HG03432 (cell line): ENCODE measurements at regions not wholly inside any gene's neighbourhood (a gene's known extent, or its start where the extent isn't known, plus 50 kb on each side); places are given as distances from the start of the nearest gene placed in this dataset.

Experiments used
- ATAC-seq: cut with Tn5 transposase; IDR thresholded peaks from one replicate; pipeline ENCODE4 v1.9.1; 2021; ENCODE audit warnings: mild to moderate bottlenecking, moderate library complexity; ENCODE audit not compliant: unreplicated experiment

DNA sequence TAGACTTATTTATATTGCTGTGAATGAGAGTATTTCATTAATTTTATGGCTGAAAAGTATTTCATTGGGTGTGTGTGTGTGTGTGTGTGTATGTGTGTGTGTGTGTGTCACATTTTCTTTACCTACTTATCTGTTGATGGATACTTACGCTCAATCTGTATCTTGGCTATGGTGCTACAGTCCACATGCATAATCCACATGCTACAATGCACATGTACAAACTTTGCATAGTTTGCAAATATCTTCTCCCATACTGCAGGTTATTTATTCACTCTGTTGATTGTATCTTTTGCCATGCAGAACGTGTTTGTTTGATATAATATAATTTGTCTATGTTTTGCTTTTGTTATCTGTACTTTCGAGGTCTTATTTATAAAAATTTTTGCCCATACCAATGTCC lies 167.8 kb downstream of the RAB28 start:
- ATAC-seq, result no peak

DNA sequence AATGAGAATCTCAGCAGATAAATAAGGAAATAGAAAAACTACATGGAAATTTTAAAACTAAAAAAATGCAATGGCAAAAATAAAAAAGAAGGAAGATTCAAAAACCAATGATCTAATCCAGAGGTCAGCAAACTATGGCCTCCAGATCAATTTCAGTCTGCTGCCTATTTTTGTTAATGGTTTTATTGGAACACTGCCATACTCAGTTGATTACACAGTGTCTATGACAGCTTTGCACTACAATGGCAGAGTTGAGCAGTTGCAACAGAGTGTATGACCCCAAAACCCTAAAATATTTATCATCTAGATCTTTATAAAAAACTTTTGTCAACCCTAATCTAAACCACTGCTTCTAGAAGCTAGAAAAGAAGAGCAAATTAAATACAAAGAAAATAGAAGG lies 170.3 kb downstream of the RAB28 start:
- ATAC-seq, result no peak

DNA sequence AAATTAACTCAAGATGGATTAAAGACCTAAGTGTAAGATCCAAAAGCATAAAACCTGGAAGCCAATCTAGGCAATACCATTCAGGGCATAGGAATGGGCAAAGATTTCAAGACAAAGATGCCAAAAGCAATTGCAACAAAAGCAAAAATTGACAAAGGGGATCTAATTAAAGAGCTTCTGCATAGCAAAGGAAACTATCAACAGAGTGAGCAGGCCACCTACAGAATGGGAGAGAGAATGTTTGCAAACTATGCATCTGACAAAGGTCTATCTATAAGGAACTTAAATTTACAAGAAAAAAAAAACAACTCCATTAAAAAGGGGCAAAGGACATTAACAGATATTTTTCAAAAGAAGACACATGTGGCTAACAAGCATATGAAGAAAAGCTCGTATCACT lies 171.9 kb downstream of the RAB28 start:
- no peak for ATAC-seq

DNA sequence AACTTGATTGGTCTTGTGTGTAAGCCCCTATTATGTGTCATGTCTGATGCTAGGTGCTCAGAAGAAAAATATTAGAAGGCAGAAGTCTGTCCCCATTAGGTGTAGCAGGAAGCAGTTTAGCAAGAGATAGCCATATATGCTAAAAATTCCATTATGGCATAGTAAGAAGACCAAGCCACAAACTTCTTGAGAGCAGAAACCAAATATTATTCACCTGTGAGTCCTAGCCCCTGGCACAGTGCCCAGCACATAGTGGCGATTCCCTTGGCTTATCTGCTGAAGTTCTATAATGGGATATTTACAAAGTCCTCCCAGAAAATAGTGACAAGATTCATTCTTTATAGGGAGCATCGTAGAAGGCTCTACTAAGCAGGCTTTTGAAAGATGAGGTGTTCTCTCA lies 174.4 kb downstream of the RAB28 start:
- no peak for ATAC-seq

DNA sequence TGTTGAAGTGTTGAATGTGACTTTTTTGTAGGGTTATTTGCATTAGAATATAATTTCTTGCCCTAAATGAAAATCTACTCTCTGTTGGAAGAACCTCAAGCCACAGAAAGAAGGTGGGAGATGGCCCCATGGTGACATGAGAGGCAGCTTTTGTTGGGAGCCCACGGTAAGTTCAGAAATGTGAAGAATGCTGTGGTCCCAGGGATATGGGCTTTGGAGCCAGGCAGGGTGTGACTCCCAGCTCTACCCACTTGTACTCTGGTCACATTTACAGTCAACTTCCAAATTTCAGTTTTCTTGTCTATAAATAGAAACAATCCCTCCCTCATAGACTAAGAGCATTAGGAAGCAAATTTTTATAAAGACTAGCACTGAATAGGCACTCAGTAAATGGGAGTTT lies 177.8 kb downstream of the RAB28 start:
- no peak for ATAC-seq

DNA sequence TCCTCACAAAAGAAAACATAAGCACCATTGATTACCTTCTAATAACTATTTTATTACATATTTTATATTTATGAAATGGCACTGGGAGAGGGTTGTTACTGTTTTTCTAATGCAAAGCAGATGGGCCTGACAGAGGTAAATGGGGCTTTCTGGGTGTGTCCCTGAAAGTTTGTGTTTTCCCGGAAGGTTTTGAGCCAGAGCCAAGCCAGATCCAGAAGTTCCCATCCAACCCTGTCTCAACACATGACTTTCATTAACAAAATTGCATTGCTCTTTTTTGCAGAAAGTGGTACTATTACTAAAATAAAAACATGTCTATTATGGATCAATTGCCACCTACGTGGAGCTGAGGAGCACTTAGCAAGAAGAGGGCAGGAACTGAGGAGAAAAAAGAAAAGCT lies 181.3 kb downstream of the RAB28 start:
- ATAC-seq, result no peak

DNA sequence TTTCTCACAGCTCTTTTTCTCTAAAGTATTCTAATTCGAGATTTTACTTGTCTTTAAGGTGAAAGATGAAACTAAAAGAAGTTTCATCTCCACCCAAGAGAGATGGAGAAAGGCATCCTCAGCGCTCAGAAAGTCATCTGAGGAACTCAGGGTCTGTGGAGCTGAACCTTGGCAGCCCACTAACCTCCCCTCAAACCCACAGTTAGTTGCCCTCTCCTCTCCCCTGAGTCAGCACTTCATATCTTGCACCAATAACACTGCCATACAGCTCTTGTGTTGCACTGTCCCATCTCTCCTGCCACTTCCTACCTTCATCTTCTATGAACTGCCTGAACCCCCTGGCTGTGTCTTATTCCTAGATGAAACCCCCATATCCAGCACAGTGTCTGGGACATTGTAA lies 184.8 kb downstream of the RAB28 start:
- ATAC-seq, result no peak

DNA sequence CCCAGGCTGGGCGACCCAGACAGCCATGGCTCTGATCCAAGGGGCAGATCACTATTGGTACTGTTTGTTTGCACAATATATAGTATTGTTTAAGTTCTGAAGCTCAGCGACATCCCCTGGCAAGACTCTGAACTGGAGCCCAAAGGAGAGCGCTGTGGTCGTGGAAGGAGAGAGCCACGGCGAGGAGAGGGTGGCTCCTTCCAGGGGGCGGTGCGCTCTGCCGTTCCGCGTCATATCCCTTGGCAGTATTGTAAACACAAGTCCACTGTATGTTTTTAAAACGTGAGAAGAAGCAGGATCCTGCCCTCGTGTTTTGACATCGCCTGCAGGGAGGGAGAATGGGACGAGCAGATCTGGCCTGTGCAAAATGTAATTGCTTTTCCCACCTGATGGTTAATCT lies 185.5 kb downstream of the RAB28 start:
- no peak for ATAC-seq

DNA sequence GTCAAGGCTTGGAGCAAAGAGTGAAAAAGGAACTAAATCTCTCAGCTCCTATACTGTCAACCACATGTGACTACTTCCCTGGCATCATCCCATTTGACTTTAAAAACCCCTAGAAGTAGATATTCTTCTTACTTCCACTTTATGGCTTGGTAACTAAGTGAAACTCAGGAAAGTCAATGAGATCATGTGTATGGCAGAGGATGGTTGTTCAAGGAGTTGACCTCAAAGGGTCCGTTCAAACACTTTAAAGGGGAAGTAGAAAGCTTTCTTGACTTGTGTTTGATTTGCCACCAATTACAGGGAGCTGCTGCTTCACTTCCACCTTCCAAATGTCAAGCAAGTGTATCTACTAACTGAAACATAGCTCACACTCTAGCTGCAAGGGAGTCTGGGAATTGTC lies 187.2 kb downstream of the RAB28 start:
- ATAC-seq, result no peak

DNA sequence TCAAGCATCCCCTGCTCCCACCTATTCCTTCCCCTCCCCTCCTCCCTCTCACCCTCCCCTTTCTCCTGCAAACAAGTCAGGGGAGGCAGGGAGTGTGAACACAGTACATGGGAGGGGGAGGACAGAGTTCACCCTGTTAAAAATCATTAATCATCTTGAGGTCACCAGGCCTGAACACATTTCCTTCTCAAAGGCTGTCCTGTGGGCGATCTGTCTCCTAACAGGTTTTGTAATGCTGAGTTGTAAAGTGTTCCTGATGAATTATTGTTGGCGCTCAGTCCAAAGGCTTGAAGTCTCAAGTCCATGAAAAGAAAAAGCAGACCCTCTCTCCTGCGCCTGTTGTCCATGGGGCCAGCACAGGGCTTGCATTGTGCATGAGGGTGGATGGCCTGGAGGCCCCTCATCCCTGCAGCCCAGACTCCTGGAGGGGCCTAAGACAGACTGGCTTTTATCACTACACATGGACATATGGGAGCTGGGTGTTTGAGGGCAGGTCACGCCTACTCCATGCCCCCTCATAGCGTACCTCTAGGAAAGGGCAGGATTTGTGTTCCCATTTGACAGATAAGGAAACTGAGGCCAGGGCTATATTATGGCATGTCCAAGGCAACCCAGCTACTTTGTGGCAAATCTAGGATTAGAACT lies 189.1 kb downstream of the RAB28 start:
- ATAC-seq, result no peak

DNA sequence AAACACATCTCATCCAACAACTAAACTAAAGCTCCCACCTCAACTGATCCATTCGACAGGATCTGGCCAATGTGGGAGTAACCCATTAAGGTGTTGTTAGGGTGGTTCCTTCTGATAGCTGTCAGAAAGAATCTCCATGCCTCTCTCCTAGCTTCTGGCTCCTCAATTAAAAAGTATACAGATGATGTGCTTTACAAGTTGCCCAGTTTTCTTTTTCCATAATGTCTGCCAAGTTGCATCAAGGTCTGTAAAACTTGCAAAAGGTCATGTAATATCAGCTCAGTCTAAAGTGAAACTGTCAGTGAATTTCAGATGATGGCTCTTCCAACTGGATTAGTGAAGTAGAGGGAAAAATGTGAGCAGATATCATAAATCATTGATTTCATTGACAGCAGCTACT lies 191.8 kb downstream of the RAB28 start:
- no peak for ATAC-seq

DNA sequence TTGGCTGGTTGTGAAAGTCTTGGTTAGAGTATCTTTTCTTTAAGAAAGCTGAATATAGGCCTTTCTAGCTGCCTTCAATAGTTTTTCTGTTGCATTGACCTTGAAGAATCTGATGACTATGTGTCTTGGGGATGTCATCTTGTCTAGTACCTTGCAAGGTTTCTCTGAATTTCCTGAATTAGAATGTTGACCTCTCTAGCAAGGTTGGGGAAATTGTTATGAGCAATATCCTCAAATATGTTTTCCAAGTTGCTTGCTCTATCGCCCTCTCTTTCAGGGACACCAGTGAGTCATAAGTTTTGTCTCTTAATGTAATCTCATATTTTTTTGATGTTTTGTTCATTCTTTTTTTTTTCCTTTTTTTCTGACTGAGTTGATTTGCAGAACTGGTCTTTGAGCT lies 194.7 kb downstream of the RAB28 start:
- no peak for ATAC-seq

DNA sequence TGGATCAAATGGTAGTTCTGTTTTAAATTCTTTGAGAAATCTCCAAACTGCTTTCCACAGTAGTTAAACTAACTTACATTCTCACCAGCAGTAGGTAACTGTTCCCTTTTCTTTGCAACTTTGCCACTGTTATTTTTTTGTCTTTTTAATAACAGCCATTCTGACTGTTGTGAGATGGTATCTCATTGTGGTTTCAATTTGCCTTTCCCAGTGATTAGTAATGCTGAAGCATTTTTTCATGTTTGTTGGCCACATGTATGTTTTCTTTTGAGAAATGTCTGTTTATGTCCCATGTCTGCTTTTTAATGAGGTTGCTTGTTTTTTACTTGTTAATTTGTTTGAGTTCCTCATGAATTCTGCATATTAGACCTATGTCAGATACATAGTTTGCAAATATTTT lies 198.8 kb downstream of the RAB28 start:
- ATAC-seq, result no peak

DNA sequence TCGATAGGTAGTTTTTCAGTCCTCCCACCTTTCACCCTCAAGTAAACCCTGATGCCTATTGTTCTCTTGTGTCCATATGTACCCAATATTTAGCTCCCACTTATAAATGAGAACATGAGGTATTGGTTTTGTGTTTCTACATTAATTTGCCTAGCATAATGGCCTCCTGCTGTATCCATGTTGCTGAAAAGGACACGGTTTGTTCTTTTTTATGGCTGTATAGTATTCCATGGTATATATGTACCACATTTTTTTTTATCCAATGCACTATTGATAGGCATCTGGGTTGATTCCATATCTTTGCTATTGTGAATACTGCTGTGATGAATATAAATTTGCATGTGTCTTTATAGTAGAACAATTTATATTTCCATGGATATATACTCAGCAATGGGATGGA lies 199.2 kb downstream of the RAB28 start:
- ATAC-seq, result no peak

DNA sequence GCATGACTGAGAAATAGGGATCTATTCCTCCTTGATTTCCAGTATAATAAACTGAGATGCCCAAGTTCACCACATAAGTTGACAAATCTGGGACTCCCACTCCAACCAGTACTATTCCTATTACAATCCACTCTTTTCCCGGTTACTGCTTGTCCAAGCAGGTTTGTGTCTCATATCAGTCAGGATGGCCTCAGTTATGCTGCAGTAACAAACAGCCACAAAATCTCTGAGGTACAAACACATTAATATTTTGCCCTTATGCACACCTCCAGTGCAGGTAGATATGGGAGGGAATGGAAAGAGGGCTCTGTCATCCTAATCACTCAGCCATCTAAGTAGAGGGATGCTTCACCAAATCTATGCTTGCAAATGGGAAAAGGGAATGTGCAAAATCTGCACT lies 207.8 kb downstream of the RAB28 start:
- no peak for ATAC-seq

DNA sequence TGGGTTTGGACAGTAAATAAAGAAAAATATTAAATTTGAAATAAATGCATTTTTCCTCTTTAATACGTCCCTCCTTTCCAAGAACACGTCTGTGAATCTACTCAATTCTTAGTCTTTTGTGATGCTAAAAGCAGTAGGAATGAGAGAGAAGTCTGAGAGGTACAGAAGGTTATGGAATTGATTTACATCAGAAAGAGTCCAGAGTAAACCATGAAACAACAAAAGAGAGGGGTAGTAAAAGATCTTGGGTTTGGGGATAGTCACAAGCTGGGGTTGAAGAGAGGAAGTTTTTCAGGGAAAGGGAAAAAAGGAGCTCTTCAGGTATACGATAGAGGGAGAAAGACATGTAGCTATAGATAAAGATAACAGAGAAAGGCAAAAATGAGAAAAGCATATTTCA lies 215.4 kb downstream of the RAB28 start:
- ATAC-seq, result no peak

DNA sequence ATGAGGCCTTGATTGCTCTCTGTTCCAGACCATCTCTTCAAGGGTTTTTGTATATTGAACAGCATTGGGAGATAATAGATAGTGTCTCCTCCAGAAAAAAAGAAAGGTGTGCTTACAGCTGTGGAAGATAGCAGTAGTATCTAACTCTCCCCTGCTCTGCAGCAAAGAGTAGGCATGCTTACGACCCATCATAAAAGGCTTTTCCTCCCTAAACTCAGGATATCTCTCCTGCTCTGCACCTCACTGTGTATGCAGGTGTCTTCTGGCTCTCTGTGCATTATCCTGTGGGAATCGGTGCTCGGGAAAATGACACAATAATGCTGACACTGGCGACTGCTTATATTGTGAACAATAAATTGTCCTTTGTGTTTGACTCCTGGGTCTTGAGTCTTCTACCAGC lies 216.0 kb downstream of the RAB28 start:
- ATAC-seq, result no peak

DNA sequence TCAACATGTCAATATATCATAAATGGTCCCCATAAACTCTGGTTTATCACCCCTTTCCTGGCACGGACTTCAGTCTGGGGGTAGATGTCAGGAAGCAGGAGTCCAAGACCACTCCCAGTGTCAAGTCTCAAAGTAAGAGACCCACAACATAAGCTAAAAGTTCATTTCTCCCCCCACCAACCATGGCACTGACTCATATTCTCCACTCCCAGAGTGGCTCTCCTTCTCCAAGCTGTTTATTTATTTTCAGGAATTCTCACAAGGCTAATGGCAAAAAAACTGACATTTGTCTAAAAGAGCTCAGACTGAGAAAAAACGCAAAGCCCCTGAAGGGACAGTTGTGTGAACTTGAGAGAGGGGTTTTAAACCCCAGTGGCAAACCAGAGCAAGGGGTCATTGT lies 217.0 kb downstream of the RAB28 start:
- no peak for ATAC-seq

DNA sequence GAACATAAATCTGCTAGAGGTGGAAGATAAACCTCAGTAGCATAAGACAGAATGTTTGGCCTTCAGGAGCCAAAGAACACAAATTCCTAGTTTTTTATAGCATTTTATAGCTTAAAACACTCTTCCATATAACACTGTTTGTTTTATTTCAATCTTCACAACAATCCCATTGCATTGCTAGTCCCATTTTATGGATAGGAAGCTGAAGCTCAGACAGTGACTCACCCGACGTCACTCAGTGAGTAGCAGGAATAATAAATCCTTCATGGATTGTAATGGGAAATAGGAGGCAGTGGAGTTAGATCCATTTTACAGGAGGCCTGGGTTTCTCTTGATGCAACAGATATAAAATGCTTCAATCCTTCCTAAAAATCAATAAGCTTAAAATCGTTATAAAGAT lies 217.5 kb downstream of the RAB28 start:
- no peak for ATAC-seq

DNA sequence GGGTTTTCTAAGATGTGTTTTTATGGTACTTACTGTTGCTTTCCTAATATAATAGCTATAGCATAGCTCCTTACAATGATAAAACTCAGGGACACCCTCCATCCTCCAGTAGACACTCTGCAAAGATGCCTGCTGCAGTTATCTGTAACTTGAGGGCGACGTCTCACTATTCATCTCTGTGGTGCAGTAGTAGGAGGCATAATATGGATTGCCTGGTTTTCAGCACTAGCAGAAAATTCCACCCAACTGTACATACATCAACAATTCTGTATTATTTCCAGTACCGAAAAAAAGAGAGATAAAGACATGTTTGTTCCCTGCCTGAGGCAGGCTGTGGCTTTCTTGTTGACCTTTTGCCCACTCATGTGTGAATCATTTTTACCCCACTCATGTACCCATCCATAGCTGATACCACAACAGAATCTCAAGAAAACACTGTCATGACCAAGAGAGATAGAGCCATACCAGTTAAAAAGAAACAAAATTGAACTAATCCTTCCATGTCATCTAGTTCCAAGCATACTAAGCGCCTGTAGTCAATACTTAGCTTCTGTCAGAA lies 220.1 kb downstream of the RAB28 start:
- ATAC-seq, result no peak

DNA sequence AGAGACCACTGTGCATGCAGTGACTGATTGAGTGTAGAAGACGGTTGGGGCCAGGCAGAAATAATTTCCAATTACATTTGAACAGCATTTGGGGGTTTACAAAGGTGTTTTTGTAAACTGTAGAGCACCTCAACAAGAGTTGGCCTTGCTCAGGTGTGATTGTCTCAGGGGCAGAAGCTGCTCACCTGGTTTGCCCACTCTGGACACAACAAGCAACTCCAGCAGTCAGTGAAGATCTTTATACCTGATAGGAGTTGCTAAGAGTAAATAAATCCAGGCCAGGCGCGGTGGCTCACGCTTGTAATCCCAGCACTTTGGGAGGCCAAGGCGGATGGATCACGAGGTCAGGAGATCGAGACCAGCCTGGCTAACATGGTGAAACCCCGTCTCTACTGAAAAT lies 221.3 kb downstream of the RAB28 start:
- no peak for ATAC-seq

DNA sequence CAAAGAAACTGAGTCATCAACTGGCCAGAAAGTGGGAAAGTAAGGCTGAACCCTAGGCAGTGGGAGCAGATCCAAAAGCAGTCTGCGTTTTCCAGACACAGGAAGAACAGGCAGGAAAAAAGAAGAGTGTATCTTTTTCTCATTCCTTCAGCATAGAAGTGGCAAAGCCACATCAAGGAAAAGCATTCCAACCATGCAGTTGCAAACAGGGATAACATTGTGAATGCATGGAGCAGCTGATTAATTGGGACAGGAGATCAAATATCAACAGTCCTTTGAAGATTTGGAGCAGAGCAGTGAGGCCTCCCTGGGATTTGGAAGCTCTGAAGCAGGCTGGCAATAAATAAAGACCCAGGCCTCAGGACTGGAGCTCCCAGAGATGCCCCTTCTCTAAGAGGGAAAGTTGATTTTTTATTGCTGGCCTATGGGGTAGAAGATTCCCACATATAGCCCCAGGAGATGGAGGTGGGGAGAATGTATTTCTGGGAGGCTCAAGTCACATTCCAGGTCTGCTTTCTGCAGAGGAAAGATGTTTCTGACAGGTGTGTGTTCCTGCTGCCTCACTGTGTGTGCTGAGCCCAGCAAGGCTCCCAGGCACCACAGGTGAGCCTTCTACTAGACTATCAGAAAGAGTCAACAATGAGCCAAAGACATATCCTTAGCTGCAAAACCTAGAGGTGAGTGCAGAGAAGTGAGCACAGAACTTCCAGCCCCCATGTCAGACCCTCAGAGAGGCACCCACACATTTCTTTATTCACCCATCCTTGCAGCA lies 222.5 kb downstream of the RAB28 start:
- ATAC-seq, result no peak

DNA sequence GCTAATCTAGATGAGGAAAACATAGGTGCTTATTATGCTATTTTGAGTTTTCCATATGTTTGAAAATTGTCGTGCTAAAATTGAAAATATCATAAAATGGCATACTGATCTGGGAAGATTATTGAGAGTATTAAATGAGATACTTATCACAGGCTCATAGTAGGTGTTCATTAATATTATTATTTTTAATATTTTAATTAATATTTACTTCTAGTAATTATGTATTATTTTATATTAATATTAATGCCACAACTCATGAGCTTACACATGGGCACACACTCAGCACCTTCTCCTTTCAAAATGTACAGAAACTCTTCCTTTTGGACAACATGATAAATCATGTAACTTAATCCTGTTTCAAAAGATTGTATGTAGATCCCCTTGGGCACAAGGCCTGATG lies 223.6 kb downstream of the RAB28 start:
- no peak for ATAC-seq
